ENCODE measurements at regions not wholly inside any gene's neighbourhood (a gene's known extent, or its start where the extent isn't known, plus 50 kb on each side); places are given as distances from the start of the nearest gene placed in this dataset.

GRCh38 chr11:109554951-109555350 is 133.0 kb downstream of the C11orf87 start:
- TF ChIP-seq GATA2 (IDR thresholded peaks at IDR 0.05; ENCODE audit: low read depth, low read length) (no peak), GATA3 (IDR thresholded peaks at IDR 0.05; ENCODE audit: low read depth, low read length) (no peak)

Measured in SH-SY5Y (cell line).